GM21515 (cell line): ENCODE measurements at regions not wholly inside any gene's neighbourhood (a gene's known extent, or its start where the extent isn't known, plus 50 kb on each side); places are given as distances from the start of the nearest gene placed in this dataset.
A peak's percentile ranks its signal among the peaks of the same experiment; 100 is the strongest.
"Not testable (repeated sequence)": the region's sequence is repeated elsewhere in the genome, so short reads cannot be mapped to it uniquely, and the experiment has no call there.

Experiments
- ATAC-seq: cut with Tn5 transposase; IDR thresholded peaks from one replicate; pipeline ENCODE4 v1.9.1; 2021; ENCODE audit not compliant: unreplicated experiment

- ATAC-seq, result no peak
Measured at GRCh38 chr21:28066076-28066475, 926.6 kb downstream of the LTN1 start.

- ATAC-seq, result no peak
Measured at GRCh38 chr21:28063241-28064216, 929.1 kb downstream of the LTN1 start.

DNA sequence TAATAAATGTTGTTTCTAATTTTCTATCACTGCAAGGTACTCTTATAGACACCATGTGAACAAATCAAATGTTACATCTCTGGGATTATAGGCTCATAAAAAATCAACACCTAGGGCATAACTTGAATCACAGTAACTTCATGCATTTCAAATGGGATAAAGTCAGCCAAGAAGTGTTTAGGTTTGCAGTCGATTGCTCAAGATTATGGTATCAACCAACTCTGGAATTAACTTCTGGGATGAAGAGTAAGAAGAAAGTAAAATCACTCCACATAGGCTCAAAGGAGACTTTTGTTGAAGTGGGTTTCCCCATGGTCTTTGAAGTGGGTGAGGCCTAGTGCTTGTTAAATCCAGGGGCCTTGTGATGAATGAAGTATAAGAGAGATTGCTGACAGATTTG lies 939.7 kb downstream of the LTN1 start:
- not testable (repeated sequence) for ATAC-seq

- ATAC-seq, result not testable (repeated sequence)
Measured at GRCh38 chr21:28051649-28052048, 941.0 kb downstream of the LTN1 start.

DNA sequence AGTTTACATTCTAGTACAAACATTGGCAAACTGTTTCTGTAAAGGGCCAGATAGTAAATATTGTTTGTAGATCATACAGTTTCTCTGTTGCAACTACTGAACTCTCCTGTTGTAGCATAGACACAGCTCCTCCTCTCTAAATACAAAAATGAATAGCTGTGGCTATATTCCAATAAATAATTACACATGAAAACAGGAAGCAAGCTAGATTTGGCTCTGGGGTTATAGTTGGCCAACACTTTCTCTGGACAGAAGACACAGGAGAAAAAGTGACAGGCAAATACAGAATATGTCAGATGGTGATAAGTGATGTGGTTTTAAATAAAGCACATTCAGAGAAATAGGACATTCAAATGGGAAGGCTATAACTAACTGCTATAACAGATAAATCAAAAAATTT lies 957.0 kb downstream of the LTN1 start:
- ATAC-seq, result not testable (repeated sequence)

GRCh38 chr21:28034916-28035315 lies 957.8 kb downstream of the LTN1 start:
- not testable (repeated sequence) for ATAC-seq

DNA sequence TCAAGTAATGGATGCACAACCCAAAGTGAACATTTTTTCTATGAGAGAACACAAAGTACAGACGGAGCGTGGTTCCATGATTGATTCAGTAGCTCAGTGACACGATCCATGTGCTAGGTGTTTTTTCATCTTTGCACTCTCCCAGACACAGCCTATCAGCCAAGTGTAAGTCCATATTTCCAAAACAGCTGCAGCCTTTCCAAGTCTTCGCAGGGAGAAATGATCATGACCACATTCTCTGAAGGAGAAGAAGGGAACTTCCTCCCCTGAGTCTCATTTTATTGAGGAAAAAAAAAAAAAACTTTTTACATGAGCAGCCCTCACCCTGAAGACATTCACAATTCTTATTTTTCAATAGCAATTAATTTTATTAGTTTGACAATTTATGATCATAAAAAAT lies 958.3 kb downstream of the LTN1 start:
- ATAC-seq, result not testable (repeated sequence)

DNA sequence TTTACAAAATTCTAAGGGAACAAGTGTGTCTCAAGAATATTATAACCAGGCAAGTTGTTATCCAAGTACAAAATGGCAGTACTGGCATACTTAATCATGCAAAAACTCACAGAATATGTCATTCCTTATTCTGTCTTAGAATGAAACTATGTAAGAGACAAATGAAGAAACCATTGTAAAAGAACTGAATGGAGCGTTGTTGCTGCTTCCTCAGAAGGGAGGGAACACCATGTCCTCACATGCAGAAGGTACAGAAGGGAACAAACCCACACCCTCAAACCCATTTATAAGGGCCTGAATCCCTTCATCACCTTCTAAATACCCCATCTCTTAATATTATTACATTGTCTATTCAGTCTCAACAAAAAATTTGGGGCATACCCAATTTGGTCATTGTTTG lies 960.0 kb downstream of the LTN1 start:
- ATAC-seq, result not testable (repeated sequence)

- ATAC-seq, result not testable (repeated sequence)
Measured at GRCh38 chr21:28031066-28031465, 961.6 kb downstream of the LTN1 start.

GRCh38 chr21:28025111-28025510 lies 967.6 kb downstream of the LTN1 start:
- ATAC-seq, result no peak

DNA sequence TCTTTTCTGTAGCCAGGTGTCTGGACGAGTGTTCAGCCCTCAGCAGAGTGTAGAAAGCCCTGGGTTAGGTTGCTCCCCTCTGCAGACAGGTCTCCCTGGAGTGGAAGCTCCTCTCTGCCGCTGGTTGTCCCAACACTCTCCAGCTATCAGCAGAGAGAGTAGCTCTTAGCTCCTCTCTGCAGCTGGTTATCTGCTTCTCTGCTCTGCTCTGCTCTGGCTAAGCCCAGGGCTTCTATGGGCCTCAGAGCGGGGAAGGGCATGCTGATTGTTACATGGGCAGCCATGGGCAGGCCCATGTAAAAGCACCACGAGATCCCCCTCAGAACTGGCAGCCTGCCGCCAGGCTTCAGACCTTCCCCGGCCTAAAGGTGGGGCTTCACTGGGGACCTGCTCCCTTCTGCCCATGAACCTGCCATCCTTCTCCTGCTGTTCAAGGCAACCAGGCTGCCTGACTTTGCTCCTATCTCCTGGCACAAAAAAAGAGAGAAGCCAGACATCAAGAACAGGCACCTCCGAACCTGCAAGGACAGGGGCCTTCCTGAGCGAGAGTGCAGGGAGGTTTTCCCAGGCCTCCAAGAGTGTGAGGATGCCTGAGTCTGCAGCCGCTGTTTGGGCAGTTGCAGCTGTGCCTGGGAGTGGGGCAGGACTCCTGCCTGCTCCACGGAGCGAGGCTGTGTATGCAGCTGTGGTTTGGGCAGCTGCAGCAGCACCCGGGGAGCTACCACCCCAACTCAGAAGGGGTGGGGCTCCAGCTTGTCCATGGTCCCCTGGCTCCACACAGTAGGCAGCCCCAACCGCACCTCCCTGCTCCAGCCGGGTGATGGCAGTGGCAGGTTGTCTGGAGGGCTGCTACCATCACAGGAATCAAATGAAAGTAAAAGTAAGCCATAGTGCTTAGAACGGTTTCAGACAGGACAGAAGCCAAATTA lies 973.7 kb downstream of the LTN1 start:
- ATAC-seq, result peak; percentile 59

GRCh38 chr21:28018213-28018612 lies 974.5 kb downstream of the LTN1 start:
- no peak for ATAC-seq

DNA sequence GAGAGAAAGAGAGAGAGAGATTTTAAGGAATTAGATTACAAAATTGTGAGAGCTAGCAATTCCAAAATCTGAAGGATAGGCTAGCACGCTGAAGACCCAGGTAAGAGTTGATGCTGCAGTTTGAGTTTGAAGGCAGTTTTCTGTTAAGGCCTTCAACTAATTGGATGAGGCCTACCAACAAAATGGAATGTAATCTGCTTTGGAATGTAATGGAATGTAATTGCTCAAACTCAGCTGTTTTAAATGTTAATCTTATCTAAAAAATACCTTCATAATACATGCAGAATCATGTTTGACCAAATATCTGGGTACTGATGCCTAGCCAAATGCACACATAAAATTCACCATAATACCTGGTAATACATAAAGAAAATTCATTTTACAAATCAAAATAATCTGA lies 976.1 kb downstream of the LTN1 start:
- no peak for ATAC-seq

- not testable (repeated sequence) for ATAC-seq
Measured at GRCh38 chr21:28013123-28013522, 979.6 kb downstream of the LTN1 start.

GRCh38 chr21:28011970-28012369 lies 980.7 kb downstream of the LTN1 start:
- not testable (repeated sequence) for ATAC-seq

DNA sequence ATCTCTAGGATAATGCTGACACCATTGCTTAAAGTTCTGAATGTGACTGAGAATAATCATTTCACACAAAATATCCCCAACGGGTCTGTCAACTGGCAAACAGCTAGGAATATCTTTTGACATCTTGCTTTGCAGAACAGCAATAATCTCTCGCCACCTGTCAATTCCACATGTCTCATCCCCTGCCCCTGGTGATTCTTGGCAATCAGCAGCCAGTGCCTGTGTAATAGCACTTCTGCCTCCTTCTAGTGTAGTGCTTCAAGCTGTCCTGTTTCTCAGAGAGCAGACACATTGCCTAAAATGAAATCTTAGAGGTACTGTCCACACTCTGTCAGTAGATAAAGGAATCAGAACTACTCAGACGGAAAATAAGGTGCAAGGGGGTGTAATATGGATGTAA lies 984.4 kb downstream of the LTN1 start:
- ATAC-seq, result not testable (repeated sequence)

- not testable (repeated sequence) for ATAC-seq
Measured at GRCh38 chr21:28003627-28004026, 989.0 kb downstream of the LTN1 start.

DNA sequence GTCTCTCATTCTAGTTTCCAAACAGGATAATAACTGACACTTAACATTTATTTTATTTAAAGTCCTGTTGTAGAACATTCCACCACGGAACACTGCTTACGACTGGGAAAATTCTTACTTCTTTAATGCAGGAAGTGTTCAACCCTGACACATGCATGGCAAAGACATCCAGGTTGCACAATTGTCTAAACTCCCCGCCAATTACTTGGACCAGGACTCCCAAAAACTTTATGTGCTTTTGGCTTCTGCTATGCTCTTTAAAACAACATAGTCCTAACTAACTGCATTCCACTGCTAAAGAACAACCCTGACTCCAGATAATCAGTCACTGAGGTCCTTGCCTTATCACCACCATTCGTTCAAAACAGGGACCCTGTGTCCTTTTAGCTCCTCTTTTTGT lies 995.8 kb downstream of the LTN1 start:
- not testable (repeated sequence) for ATAC-seq

DNA sequence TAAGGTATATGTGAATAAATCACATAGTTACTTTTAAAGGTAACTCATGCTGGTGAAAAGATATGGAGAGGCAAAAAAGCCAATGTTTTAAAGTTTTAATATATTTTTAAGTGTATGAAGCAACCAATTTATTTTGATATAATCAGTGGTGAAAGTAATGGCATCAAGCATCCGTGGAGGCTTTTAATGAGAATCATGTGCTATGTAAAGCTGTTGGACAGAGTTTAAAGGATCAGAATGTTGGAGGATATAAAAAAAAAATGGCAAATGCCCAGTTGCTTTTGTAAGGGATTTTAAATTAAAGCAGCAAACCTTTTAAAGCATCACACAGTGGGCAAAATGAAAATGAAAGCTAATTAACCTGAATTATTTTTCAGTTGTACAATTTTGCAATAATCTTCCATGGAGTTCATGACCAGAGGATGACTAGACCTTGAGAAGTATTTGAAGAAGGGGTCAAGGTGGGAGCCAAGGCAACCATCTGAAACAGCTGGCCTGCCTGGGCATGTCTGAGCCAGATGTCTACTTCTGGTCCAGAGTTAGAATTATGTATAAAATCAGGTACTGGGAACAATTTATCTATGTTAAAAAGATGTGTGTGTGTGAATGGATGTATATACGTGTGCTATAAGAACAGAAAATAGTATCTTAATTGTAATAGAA lies 1007.9 kb downstream of the LTN1 start:
- ATAC-seq, result not testable (repeated sequence)

GRCh38 chr21:27979446-27979845 lies 1012.6 kb upstream of the ADAMTS5 start:
- not testable (repeated sequence) for ATAC-seq

- no peak for ATAC-seq
Measured at GRCh38 chr21:27975514-27975913, 1008.6 kb upstream of the ADAMTS5 start.
